Fibroblast of lung (primary cell): ENCODE measurements at regions not wholly inside any gene's neighbourhood (a gene's known extent, or its start where the extent isn't known, plus 50 kb on each side); places are given as distances from the start of the nearest gene placed in this dataset.
A peak's percentile ranks its signal among the peaks of the same experiment; 100 is the strongest.

ENCODE experiments used
- DNase-seq, 2 donors: peaks; one replicate each; pipeline versions ENCODE4 v3.0.0 to v3.0.0-alpha.2; 2010; ENCODE audit warnings: low read depth in 2 of 2
- H2AFZ ChIP-seq: 2 replicates; pipeline ENCODE4 v1.5.1; 2012; ENCODE audit warnings: low read length, control low read depth, inconsistent platforms
- H3K27ac ChIP-seq: 2 replicates; pipeline ENCODE4 v1.5.1; 2011; ENCODE audit warnings: low read length, control low read depth; ENCODE audit not compliant: insufficient read depth
- H3K27me3 ChIP-seq: 2 replicates; pipeline ENCODE4 v1.5.1; 2011; ENCODE audit warnings: mild to moderate bottlenecking, low read length; ENCODE audit not compliant: control insufficient read depth, insufficient read depth
- H3K36me3 ChIP-seq: 2 replicates; pipeline ENCODE4 v1.5.1; 2011; ENCODE audit warnings: low read length; ENCODE audit not compliant: control insufficient read depth, insufficient read depth
- H3K4me1 ChIP-seq: 2 replicates; pipeline ENCODE4 v1.5.1; 2011; ENCODE audit warnings: low read length; ENCODE audit not compliant: control insufficient read depth, insufficient read depth; ENCODE audit errors: extremely low read depth
- H3K4me2 ChIP-seq: 2 replicates; pipeline ENCODE4 v1.5.1; 2011; ENCODE audit warnings: low read length, control low read depth; ENCODE audit not compliant: insufficient read depth; ENCODE audit errors: extremely low read depth
- H3K4me3 ChIP-seq, 4 experiments: fragments of 200-600 bp in 1 of 4; sonication (generic) in 1 of 4; replicated peaks in 1 of 4; 2 replicates each; pipeline ENCODE4 v1.5.1; 2011 to 2016; ENCODE audit warnings: low read length in 4 of 4, low read depth in 3 of 4, mild to moderate bottlenecking in 3 of 4, control low read depth in 2 of 4, inconsistent platforms in 1 of 4, mixed read lengths in 1 of 4; ENCODE audit not compliant: insufficient read depth in 1 of 4; ENCODE audit errors: control extremely low read depth in 1 of 4
- H3K79me2 ChIP-seq: 2 replicates; pipeline ENCODE4 v1.5.1; 2012; ENCODE audit warnings: mild to moderate bottlenecking, low read length, inconsistent platforms; ENCODE audit not compliant: control insufficient read depth, insufficient read depth
- H3K9ac ChIP-seq: 2 replicates; pipeline ENCODE4 v1.5.1; 2011; ENCODE audit warnings: mild to moderate bottlenecking, low read length, control low read depth; ENCODE audit not compliant: insufficient read depth
- H3K9me3 ChIP-seq: 2 replicates; pipeline ENCODE4 v1.5.1; 2012; ENCODE audit warnings: low read depth, low read length; ENCODE audit not compliant: control insufficient read depth, insufficient read depth
- H4K20me1 ChIP-seq: 2 replicates; pipeline ENCODE4 v1.5.1; 2011; ENCODE audit warnings: low read length; ENCODE audit not compliant: control insufficient read depth, insufficient read depth; ENCODE audit errors: extremely low read depth
- EZH2 ChIP-seq: IDR thresholded peaks from 2 replicates; pipeline ENCODE4 v1.5.1; 2012; ENCODE audit warnings: low read length, control low read depth, mild to moderate bottlenecking; ENCODE audit errors: missing control alignments
- TF ChIP-seq, protein P1 (sequence below), 2 donors: IDR thresholded peaks in 1 of 2; conservative IDR thresholded peaks in 1 of 2; 1 replicate in 1 of 2; 2 replicates in 1 of 2; pipeline ENCODE4 v1.5.1; 2011 to 2012; ENCODE audit warnings: low read length in 2 of 2, control low read depth in 1 of 2, inconsistent platforms in 1 of 2, low read depth in 1 of 2, mild to moderate bottlenecking in 1 of 2

DNA sequence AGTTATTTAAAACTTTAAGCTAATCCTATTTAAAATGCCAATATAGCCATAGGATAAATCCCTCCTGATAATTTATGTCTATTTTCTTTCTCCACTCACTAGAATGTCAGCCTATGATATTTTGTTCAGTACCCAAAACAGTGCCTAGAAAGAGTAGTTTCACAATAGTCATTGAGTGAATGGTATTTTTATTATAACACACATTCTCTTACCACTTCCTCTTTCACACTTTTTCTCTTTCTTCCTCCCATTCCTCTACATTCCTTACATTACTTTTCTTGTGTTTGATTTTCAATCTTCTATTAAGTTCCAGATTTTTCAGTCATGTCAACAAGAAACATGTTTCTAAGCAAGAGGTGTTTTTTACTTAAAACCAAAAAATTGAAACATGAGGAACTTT lies 327.6 kb upstream of the UBE2E3 start:
- Histone ChIP-seq H3K4me3 (no peak overlapping the region), H3K9ac (no peak overlapping the region), H3K9me3 (no peaks in the 10 kb centered on the region), H3K4me2 (no peak overlapping the region), H3K36me3 (no peaks in the 10 kb centered on the region), H3K4me1 (peaks cover 10% of the 10 kb centered on the region), H4K20me1 (no peaks in the 10 kb centered on the region), H3K27me3 (no peaks in the 10 kb centered on the region), H3K27ac (no peak overlapping the region), H2AFZ (no peak overlapping the region), H3K79me2 (no peaks in the 10 kb centered on the region)
- TF ChIP-seq, protein P1, sequence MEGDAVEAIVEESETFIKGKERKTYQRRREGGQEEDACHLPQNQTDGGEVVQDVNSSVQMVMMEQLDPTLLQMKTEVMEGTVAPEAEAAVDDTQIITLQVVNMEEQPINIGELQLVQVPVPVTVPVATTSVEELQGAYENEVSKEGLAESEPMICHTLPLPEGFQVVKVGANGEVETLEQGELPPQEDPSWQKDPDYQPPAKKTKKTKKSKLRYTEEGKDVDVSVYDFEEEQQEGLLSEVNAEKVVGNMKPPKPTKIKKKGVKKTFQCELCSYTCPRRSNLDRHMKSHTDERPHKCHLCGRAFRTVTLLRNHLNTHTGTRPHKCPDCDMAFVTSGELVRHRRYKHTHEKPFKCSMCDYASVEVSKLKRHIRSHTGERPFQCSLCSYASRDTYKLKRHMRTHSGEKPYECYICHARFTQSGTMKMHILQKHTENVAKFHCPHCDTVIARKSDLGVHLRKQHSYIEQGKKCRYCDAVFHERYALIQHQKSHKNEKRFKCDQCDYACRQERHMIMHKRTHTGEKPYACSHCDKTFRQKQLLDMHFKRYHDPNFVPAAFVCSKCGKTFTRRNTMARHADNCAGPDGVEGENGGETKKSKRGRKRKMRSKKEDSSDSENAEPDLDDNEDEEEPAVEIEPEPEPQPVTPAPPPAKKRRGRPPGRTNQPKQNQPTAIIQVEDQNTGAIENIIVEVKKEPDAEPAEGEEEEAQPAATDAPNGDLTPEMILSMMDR (conservative IDR thresholded peaks at IDR 0.05 in 1 of 2, IDR thresholded peaks at IDR 0.05 in 1 of 2; ENCODE audit: low read depth in 1 of 2, low read length in 2 of 2): no peak
- TF ChIP-seq EZH2: no peak
- DNase-seq: no peak

DNA sequence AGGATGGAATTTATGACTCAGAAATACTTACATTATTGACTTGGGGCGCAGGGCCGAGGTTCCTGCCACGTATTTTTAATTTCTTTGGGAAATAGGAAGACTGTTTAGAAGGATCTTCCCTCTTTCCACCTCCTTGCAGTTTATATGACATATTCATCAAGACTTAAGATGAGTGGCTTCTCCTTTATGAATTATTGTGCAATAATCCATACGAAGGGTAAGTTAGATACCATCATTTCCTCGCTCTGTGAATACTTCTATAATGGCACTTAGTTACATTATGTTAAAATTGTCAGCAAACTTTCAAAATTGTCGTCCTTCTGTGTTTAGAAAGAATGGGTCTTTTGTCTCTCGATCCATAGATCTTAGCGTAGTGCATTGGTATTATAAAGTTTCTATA lies 328.8 kb upstream of the UBE2E3 start:
- Histone ChIP-seq H3K4me1 (peaks cover 7% of the 10 kb centered on the region), H3K9me3 (no peaks in the 10 kb centered on the region), H3K4me2 (no peak overlapping the region), H3K4me3 (no peak overlapping the region), H3K9ac (no peak overlapping the region), H2AFZ (no peak overlapping the region), H3K36me3 (no peaks in the 10 kb centered on the region), H3K27ac (no peak overlapping the region), H3K79me2 (no peaks in the 10 kb centered on the region), H4K20me1 (no peaks in the 10 kb centered on the region), H3K27me3 (no peaks in the 10 kb centered on the region)
- TF ChIP-seq, protein P1 (conservative IDR thresholded peaks at IDR 0.05 in 1 of 2, IDR thresholded peaks at IDR 0.05 in 1 of 2; ENCODE audit: low read depth in 1 of 2, low read length in 2 of 2): no peak
- TF ChIP-seq EZH2: no peak
- no peak for DNase-seq

DNA sequence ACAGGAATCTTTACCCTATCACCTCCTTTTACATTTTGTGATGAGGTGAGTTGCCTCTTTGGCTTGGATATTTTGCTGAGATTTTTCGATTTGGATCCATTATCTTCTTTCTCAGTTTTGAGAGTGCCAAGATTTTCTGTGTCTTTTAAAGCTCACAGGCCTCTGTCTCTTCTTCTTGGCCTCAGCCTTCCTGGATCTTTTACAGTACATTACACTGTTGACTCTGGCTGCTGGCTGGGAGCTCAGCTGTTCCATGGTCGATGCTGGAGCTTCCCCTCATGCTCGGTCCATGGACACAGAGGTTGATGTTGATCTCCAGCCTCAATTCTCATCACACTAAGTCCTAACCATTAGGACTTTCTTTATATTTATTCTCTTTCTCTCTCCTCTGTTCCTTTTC lies 332.8 kb upstream of the UBE2E3 start:
- TF ChIP-seq, protein P1 (conservative IDR thresholded peaks at IDR 0.05 in 1 of 2, IDR thresholded peaks at IDR 0.05 in 1 of 2; ENCODE audit: low read depth in 1 of 2, low read length in 2 of 2): no peak
- no peak for TF ChIP-seq EZH2
- H3K4me3 ChIP-seq: no peak overlapping the region
- H4K20me1 ChIP-seq: no peaks in the 10 kb centered on the region
- no peaks in the 10 kb centered on the region for H3K27me3 ChIP-seq
- H3K36me3 ChIP-seq: no peaks in the 10 kb centered on the region
- DNase-seq: peak in 1 of 2 donors; percentile 19
- no peak overlapping the region for H3K9ac ChIP-seq
- no peaks in the 10 kb centered on the region for H3K79me2 ChIP-seq
- H2AFZ ChIP-seq: no peak overlapping the region
- H3K9me3 ChIP-seq: no peaks in the 10 kb centered on the region
- H3K4me2 ChIP-seq: no peak overlapping the region
- no peaks in the 10 kb centered on the region for H3K4me1 ChIP-seq
- H3K27ac ChIP-seq: no peak overlapping the region
